GM18909 (cell line): ENCODE measurements at regions not wholly inside any gene's neighbourhood (a gene's known extent, or its start where the extent isn't known, plus 50 kb on each side); places are given as distances from the start of the nearest gene placed in this dataset.

Experiments used
- ATAC-seq: cut with Tn5 transposase; IDR thresholded peaks from one replicate; pipeline ENCODE4 v1.9.1; 2021; ENCODE audit warnings: mild to moderate bottlenecking; ENCODE audit not compliant: unreplicated experiment, poor library complexity

GRCh38 chr19:30148039-30148790, 206.2 kb downstream of the URI1 start:
- ATAC-seq, result no peak

- no peak for ATAC-seq
These were observed 206.8 kb downstream of the URI1 start for GRCh38 chr19:30148803-30149202.

GRCh38 chr19:30149300-30149699, 207.3 kb downstream of the URI1 start:
- no peak for ATAC-seq

GRCh38 chr19:30150626-30151025, 208.6 kb downstream of the URI1 start:
- ATAC-seq, result no peak

GRCh38 chr19:30151081-30151480, 209.0 kb downstream of the URI1 start:
- no peak for ATAC-seq

- no peak for ATAC-seq
These were observed 210.7 kb downstream of the URI1 start for GRCh38 chr19:30152510-30153291.

GRCh38 chr19:30153326-30154210, 211.5 kb downstream of the URI1 start:
- peak; percentile 76 for ATAC-seq

- ATAC-seq, result no peak
These were observed 212.4 kb downstream of the URI1 start for GRCh38 chr19:30154410-30154809.

- ATAC-seq, result no peak
These were observed 213.6 kb downstream of the URI1 start for GRCh38 chr19:30155381-30156200.

GRCh38 chr19:30156646-30157045, 214.6 kb downstream of the URI1 start:
- no peak for ATAC-seq

GRCh38 chr19:30158067-30158892, 213.9 kb upstream of the ZNF536 start:
- no peak for ATAC-seq

- ATAC-seq, result no peak
These were observed 213.3 kb upstream of the ZNF536 start for GRCh38 chr19:30158893-30159245.

GRCh38 chr19:30159636-30160035, 212.5 kb upstream of the ZNF536 start:
- ATAC-seq, result no peak

- no peak for ATAC-seq
These were observed 211.8 kb upstream of the ZNF536 start for GRCh38 chr19:30160426-30160825.

- no peak for ATAC-seq
These were observed 211.0 kb upstream of the ZNF536 start for GRCh38 chr19:30161021-30161655.

- no peak for ATAC-seq
These were observed 210.4 kb upstream of the ZNF536 start for GRCh38 chr19:30161770-30162169.

- no peak for ATAC-seq
These were observed 209.5 kb upstream of the ZNF536 start for GRCh38 chr19:30162718-30163117.

GRCh38 chr19:30163663-30164062, 208.5 kb upstream of the ZNF536 start:
- no peak for ATAC-seq
